ENCODE measurements at regions not wholly inside any gene's neighbourhood (a gene's known extent, or its start where the extent isn't known, plus 50 kb on each side); places are given as distances from the start of the nearest gene placed in this dataset.

DNA sequence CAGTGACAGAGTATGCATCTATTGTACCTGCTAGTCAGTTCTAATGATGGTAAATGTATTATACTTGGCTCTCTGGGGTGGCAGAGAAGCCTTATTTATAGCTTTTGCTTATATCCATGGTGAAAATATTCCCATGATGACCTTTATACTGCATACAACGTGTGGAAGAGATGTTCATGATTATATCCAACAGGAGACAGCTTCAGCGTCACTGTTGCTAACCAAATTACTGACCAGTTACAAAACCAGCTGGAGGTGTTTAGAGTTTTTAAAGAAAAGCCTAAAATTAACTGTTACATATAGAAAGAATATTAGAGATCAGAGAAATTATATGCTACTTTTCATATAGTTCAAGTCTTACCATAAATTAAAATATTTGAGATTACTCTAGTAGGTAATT is 280.8 kb downstream of the ETV1 start:
- H3K27ac ChIP-seq (ENCODE audit: low read depth, low read length) = no peak overlapping the region
- H3K9me3 ChIP-seq (ENCODE audit: control insufficient read depth, insufficient read depth, low read length) = no peaks in the 10 kb centered on the region
- no peaks in the 10 kb centered on the region for H4K20me1 ChIP-seq (ENCODE audit: control insufficient read depth, insufficient read depth, low read depth, low read length)
- no peaks in the 10 kb centered on the region for H3K27me3 ChIP-seq (ENCODE audit: control insufficient read depth, low read length)
- no peaks in the 10 kb centered on the region for H3K79me2 ChIP-seq (ENCODE audit: control insufficient read depth, low read length)
- no peaks in the 10 kb centered on the region for H3F3A ChIP-seq (ENCODE audit: control insufficient read depth, insufficient read depth)
- H3K4me3 ChIP-seq (ENCODE audit: low read length) = no peak overlapping the region
- no peaks in the 10 kb centered on the region for H3K4me1 ChIP-seq (ENCODE audit: control insufficient read depth, low read length)
- no peaks in the 10 kb centered on the region for H3K36me3 ChIP-seq (ENCODE audit: control insufficient read depth, low read length)
- no peak for TF ChIP-seq EZH2phosphoT487 (IDR thresholded peaks at IDR 0.05; ENCODE audit: borderline replicate concordance, low read length)
- TF ChIP-seq, protein P1, sequence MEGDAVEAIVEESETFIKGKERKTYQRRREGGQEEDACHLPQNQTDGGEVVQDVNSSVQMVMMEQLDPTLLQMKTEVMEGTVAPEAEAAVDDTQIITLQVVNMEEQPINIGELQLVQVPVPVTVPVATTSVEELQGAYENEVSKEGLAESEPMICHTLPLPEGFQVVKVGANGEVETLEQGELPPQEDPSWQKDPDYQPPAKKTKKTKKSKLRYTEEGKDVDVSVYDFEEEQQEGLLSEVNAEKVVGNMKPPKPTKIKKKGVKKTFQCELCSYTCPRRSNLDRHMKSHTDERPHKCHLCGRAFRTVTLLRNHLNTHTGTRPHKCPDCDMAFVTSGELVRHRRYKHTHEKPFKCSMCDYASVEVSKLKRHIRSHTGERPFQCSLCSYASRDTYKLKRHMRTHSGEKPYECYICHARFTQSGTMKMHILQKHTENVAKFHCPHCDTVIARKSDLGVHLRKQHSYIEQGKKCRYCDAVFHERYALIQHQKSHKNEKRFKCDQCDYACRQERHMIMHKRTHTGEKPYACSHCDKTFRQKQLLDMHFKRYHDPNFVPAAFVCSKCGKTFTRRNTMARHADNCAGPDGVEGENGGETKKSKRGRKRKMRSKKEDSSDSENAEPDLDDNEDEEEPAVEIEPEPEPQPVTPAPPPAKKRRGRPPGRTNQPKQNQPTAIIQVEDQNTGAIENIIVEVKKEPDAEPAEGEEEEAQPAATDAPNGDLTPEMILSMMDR (IDR thresholded peaks at IDR 0.05; ENCODE audit: low read depth, low read length, poor library complexity, severe bottlenecking) = no peak
- no peaks in the 10 kb centered on the region for H3K9me2 ChIP-seq (replicated peaks; ENCODE audit: control insufficient read depth, low read length)
- no peak overlapping the region for H3K4me2 ChIP-seq (ENCODE audit: low read length)

- Histone ChIP-seq H3K9me2 (replicated peaks; ENCODE audit: control insufficient read depth, low read length) (no peaks in the 10 kb centered on the region), H3F3A (ENCODE audit: control insufficient read depth, insufficient read depth) (no peaks in the 10 kb centered on the region), H3K4me1 (ENCODE audit: control insufficient read depth, low read length) (no peaks in the 10 kb centered on the region), H3K9me3 (ENCODE audit: control insufficient read depth, insufficient read depth, low read length) (no peaks in the 10 kb centered on the region), H3K36me3 (ENCODE audit: control insufficient read depth, low read length) (no peaks in the 10 kb centered on the region), H3K4me3 (ENCODE audit: low read length) (no peak overlapping the region), H3K4me2 (ENCODE audit: low read length) (no peak overlapping the region), H3K27me3 (ENCODE audit: control insufficient read depth, low read length) (no peaks in the 10 kb centered on the region), H3K27ac (ENCODE audit: low read depth, low read length) (no peak overlapping the region), H3K79me2 (ENCODE audit: control insufficient read depth, low read length) (no peaks in the 10 kb centered on the region), H4K20me1 (ENCODE audit: control insufficient read depth, insufficient read depth, low read depth, low read length) (no peaks in the 10 kb centered on the region)
- TF ChIP-seq, protein P1 (IDR thresholded peaks at IDR 0.05; ENCODE audit: low read depth, low read length, poor library complexity, severe bottlenecking) = no peak
- TF ChIP-seq EZH2phosphoT487 (IDR thresholded peaks at IDR 0.05; ENCODE audit: borderline replicate concordance, low read length) = no peak
Measured at GRCh38 chr7:13713092-13713491, 276.4 kb downstream of the ETV1 start.

GRCh38 chr7:13715534-13715933 is 273.9 kb downstream of the ETV1 start:
- Histone ChIP-seq H3K4me1 (ENCODE audit: control insufficient read depth, low read length) (no peaks in the 10 kb centered on the region), H3K27ac (ENCODE audit: low read depth, low read length) (no peak overlapping the region), H3K9me2 (replicated peaks; ENCODE audit: control insufficient read depth, low read length) (no peaks in the 10 kb centered on the region), H3F3A (ENCODE audit: control insufficient read depth, insufficient read depth) (no peaks in the 10 kb centered on the region), H3K27me3 (ENCODE audit: control insufficient read depth, low read length) (no peaks in the 10 kb centered on the region), H3K79me2 (ENCODE audit: control insufficient read depth, low read length) (no peaks in the 10 kb centered on the region), H3K4me3 (ENCODE audit: low read length) (no peak overlapping the region), H4K20me1 (ENCODE audit: control insufficient read depth, insufficient read depth, low read depth, low read length) (no peaks in the 10 kb centered on the region), H3K4me2 (ENCODE audit: low read length) (no peak overlapping the region), H3K9me3 (ENCODE audit: control insufficient read depth, insufficient read depth, low read length) (no peaks in the 10 kb centered on the region), H3K36me3 (ENCODE audit: control insufficient read depth, low read length) (no peaks in the 10 kb centered on the region)
- no peak for TF ChIP-seq EZH2phosphoT487 (IDR thresholded peaks at IDR 0.05; ENCODE audit: borderline replicate concordance, low read length)
- TF ChIP-seq, protein P1 (IDR thresholded peaks at IDR 0.05; ENCODE audit: low read depth, low read length, poor library complexity, severe bottlenecking) = no peak

GRCh38 chr7:13717031-13717430 is 272.4 kb downstream of the ETV1 start:
- Histone ChIP-seq H3F3A (ENCODE audit: control insufficient read depth, insufficient read depth) (no peaks in the 10 kb centered on the region), H3K4me2 (ENCODE audit: low read length) (no peak overlapping the region), H3K27me3 (ENCODE audit: control insufficient read depth, low read length) (no peaks in the 10 kb centered on the region), H3K36me3 (ENCODE audit: control insufficient read depth, low read length) (no peaks in the 10 kb centered on the region), H3K4me1 (ENCODE audit: control insufficient read depth, low read length) (no peaks in the 10 kb centered on the region), H3K9me2 (replicated peaks; ENCODE audit: control insufficient read depth, low read length) (no peaks in the 10 kb centered on the region), H3K79me2 (ENCODE audit: control insufficient read depth, low read length) (no peaks in the 10 kb centered on the region), H3K9me3 (ENCODE audit: control insufficient read depth, insufficient read depth, low read length) (no peaks in the 10 kb centered on the region), H3K27ac (ENCODE audit: low read depth, low read length) (no peak overlapping the region), H3K4me3 (ENCODE audit: low read length) (no peak overlapping the region), H4K20me1 (ENCODE audit: control insufficient read depth, insufficient read depth, low read depth, low read length) (no peaks in the 10 kb centered on the region)
- TF ChIP-seq, protein P1 (IDR thresholded peaks at IDR 0.05; ENCODE audit: low read depth, low read length, poor library complexity, severe bottlenecking) = no peak
- TF ChIP-seq EZH2phosphoT487 (IDR thresholded peaks at IDR 0.05; ENCODE audit: borderline replicate concordance, low read length) = no peak

All from DOHH2 (cell line).